OCI-LY7 (cell line): ENCODE measurements at regions not wholly inside any gene's neighbourhood (a gene's known extent, or its start where the extent isn't known, plus 50 kb on each side); places are given as distances from the start of the nearest gene placed in this dataset.
A peak's percentile ranks its signal among the peaks of the same experiment; 100 is the strongest.

Experiments
- BruUV-seq: library from RNA; stranded (reverse); fragments of 400-500 nt; replicated peaks from 2 replicates; lab custom pipeline; 2021; lab: Mats Ljungman, UMichigan
- CTCF ChIA-PET: fragments of 300-600 bp; sonication (Branson Sonifier 250); formaldehyde crosslinking; loops from one replicate; lab custom pipeline; 2022; ENCODE audit warnings: antibody characterized with exemption; ENCODE audit not compliant: unreplicated experiment; lab: Charles Lee
- POLR2A ChIA-PET: fragments of 300-600 bp; sonication (Branson Sonifier 250); formaldehyde crosslinking; loops from one replicate; lab custom pipeline; 2022; ENCODE audit warnings: antibody characterized with exemption; lab: Charles Lee
- DNase-seq: peaks from one replicate; pipeline ENCODE4 v3.0.0-alpha.2; 2015; ENCODE audit warnings: low spot score
- H2AFZ ChIP-seq: fragments of 200-600 bp; sonication (generic), shearing (Covaris generic); 2 replicates; pipeline ENCODE4 v1.6.1; 2014; ENCODE audit warnings: mild to moderate bottlenecking, antibody characterized with exemption, low read length, moderate library complexity
- H3K27ac ChIP-seq: fragments of 200-600 bp; sonication (generic); 2 replicates; pipeline ENCODE4 v1.5.1; 2014; ENCODE audit warnings: mixed run types, low read depth, mild to moderate bottlenecking, moderate library complexity, low read length, inconsistent platforms; ENCODE audit not compliant: poor library complexity, severe bottlenecking
- H3K36me3 ChIP-seq: fragments of 200-600 bp; sonication (generic); 2 replicates; pipeline ENCODE4 v1.6.1; 2014; ENCODE audit warnings: mild to moderate bottlenecking, antibody characterized with exemption, low read length, moderate library complexity, mixed read lengths; ENCODE audit not compliant: insufficient read depth
- H3K4me1 ChIP-seq: fragments of 200-600 bp; sonication (generic); 2 replicates; pipeline ENCODE4 v1.5.1; 2014; ENCODE audit warnings: mild to moderate bottlenecking, low read length; ENCODE audit not compliant: insufficient read depth, poor library complexity, severe bottlenecking
- H3K4me2 ChIP-seq: fragments of 200-600 bp; sonication (generic); 2 replicates; pipeline ENCODE4 v1.6.1; 2014; ENCODE audit warnings: mild to moderate bottlenecking, low read length
- H3K4me3 ChIP-seq: fragments of 200-600 bp; sonication (generic); 2 replicates; pipeline ENCODE4 v1.5.1; 2014; ENCODE audit warnings: mild to moderate bottlenecking, low read depth, low read length; ENCODE audit not compliant: poor library complexity, severe bottlenecking
- H3K79me2 ChIP-seq: fragments of 200-600 bp; sonication (generic); 2 replicates; pipeline ENCODE4 v1.6.1; 2016; ENCODE audit warnings: low read depth, mild to moderate bottlenecking, low read length, moderate library complexity, mixed read lengths; ENCODE audit not compliant: insufficient read depth
- H3K9me2 ChIP-seq: fragments of 200-600 bp; sonication (generic); 2 replicates; pipeline ENCODE4 v1.6.1; 2016; ENCODE audit warnings: mild to moderate bottlenecking, low read length, mixed read lengths; ENCODE audit not compliant: insufficient read depth
- H3K9me3 ChIP-seq: fragments of 200-600 bp; sonication (generic); 2 replicates; pipeline ENCODE4 v1.6.1; 2014; ENCODE audit warnings: mild to moderate bottlenecking, mixed run types, low read length, mixed read lengths
- H4K20me1 ChIP-seq: fragments of 200-600 bp; sonication (generic); 2 replicates; pipeline ENCODE4 v1.6.1; 2014; ENCODE audit warnings: mild to moderate bottlenecking, antibody characterized with exemption, low read length, moderate library complexity, mixed read lengths; ENCODE audit not compliant: insufficient read depth
- CTCF ChIP-seq: fragments of 200-600 bp; sonication (generic); conservative IDR thresholded peaks from 2 replicates; pipeline ENCODE4 v1.5.1; 2014; ENCODE audit warnings: mild to moderate bottlenecking, antibody characterized with exemption, low read length, moderate library complexity, mixed read lengths
- EZH2phosphoT487 ChIP-seq: fragments of 200-600 bp; sonication (generic); IDR thresholded peaks from 2 replicates; pipeline ENCODE4 v1.6.1; 2018; ENCODE audit warnings: low read depth, borderline replicate concordance, mild to moderate bottlenecking, mixed run types, antibody characterized with exemption, low read length, moderate library complexity, mixed read lengths
- intact Hi-C: fragments of 100-400 bp; cut with micrococcal nuclease; formaldehyde crosslinking; loops from one replicate; pipeline ENCODE4 v1.10.0; 2022; ENCODE audit not compliant: unreplicated experiment

- ChIA-PET CTCF (no interaction called here), POLR2A (interaction anchor here (0.5 to 2.0 kb wide), 2 partner anchors 14 to 144 kb away, joined by 3 to 7 read pairs; no protein-coding TSS in a partner anchor)
- no peaks in the 10 kb centered on the region for H3K79me2 ChIP-seq
Measured at GRCh38 chr5:135130261-135131215, 96.5 kb upstream of the PITX1 start.

GRCh38 chr5:135129307-135129706, 95.3 kb upstream of the PITX1 start:
- H4K20me1 ChIP-seq: no peaks in the 10 kb centered on the region
- intact Hi-C loops: no loop called here
- no peaks in the 10 kb centered on the region for H3K79me2 ChIP-seq
- no peaks in the 10 kb centered on the region for H3K9me2 ChIP-seq
- peaks cover 7% of the 10 kb centered on the region for H3K4me1 ChIP-seq
- H3K4me3 ChIP-seq: no peak overlapping the region
- ChIA-PET POLR2A (interaction anchor here (0.7 kb wide), 1 partner anchor 223 kb away, joined by 3 read pairs; no protein-coding TSS in a partner anchor), CTCF (interaction anchor here (0.6 kb wide), 1 partner anchor 436 kb away, joined by 3 read pairs; no protein-coding TSS in a partner anchor)
- TF ChIP-seq EZH2phosphoT487: no peak
- H3K4me2 ChIP-seq: no peak overlapping the region
- no peak overlapping the region for H2AFZ ChIP-seq
- DNase-seq: peak; percentile 24
- no TSS peak for BruUV-seq
- no peaks in the 10 kb centered on the region for H3K9me3 ChIP-seq
- no peak overlapping the region for H3K27ac ChIP-seq
- H3K36me3 ChIP-seq: no peaks in the 10 kb centered on the region

More at GRCh38 chr5:135130261-135131215, 96.5 kb upstream of the PITX1 start:
- Histone ChIP-seq H2AFZ (no peak overlapping the region), H4K20me1 (no peaks in the 10 kb centered on the region), H3K4me3 (no peak overlapping the region), H3K4me1 (peaks cover 7% of the 10 kb centered on the region), H3K9me2 (no peaks in the 10 kb centered on the region), H3K36me3 (no peaks in the 10 kb centered on the region), H3K9me3 (no peaks in the 10 kb centered on the region), H3K4me2 (no peak overlapping the region), H3K27ac (no peak overlapping the region)
- no TSS peak for BruUV-seq
- TF ChIP-seq EZH2phosphoT487: no peak
- DNase-seq: no peak
- intact Hi-C loops: no loop called here

- DNase-seq: no peak
- ChIA-PET CTCF (no interaction called here), POLR2A (interaction anchor here (0.6 kb wide), 1 partner anchor 1182 kb away, joined by 4 read pairs; no protein-coding TSS in a partner anchor)
- no peak overlapping the region for H3K27ac ChIP-seq
- TF ChIP-seq CTCF: no peak
- no peak overlapping the region for H2AFZ ChIP-seq
- no peak overlapping the region for H3K4me2 ChIP-seq
- no TSS peak for BruUV-seq
- peaks cover 7% of the 10 kb centered on the region for H3K4me1 ChIP-seq
- no peaks in the 10 kb centered on the region for H3K79me2 ChIP-seq
- intact Hi-C loops: no loop called here
- no peaks in the 10 kb centered on the region for H4K20me1 ChIP-seq
- no peaks in the 10 kb centered on the region for H3K9me2 ChIP-seq
- no peaks in the 10 kb centered on the region for H3K9me3 ChIP-seq
- no peak overlapping the region for H3K4me3 ChIP-seq
- H3K36me3 ChIP-seq: no peaks in the 10 kb centered on the region
Measured at GRCh38 chr5:135128361-135128760, 94.3 kb upstream of the PITX1 start.
